ENCODE measurements at regions not wholly inside any gene's neighbourhood (a gene's known extent, or its start where the extent isn't known, plus 50 kb on each side); places are given as distances from the start of the nearest gene placed in this dataset.
"Not testable (repeated sequence)": the region's sequence is repeated elsewhere in the genome, so short reads cannot be mapped to it uniquely, and the experiment has no call there.

DNA sequence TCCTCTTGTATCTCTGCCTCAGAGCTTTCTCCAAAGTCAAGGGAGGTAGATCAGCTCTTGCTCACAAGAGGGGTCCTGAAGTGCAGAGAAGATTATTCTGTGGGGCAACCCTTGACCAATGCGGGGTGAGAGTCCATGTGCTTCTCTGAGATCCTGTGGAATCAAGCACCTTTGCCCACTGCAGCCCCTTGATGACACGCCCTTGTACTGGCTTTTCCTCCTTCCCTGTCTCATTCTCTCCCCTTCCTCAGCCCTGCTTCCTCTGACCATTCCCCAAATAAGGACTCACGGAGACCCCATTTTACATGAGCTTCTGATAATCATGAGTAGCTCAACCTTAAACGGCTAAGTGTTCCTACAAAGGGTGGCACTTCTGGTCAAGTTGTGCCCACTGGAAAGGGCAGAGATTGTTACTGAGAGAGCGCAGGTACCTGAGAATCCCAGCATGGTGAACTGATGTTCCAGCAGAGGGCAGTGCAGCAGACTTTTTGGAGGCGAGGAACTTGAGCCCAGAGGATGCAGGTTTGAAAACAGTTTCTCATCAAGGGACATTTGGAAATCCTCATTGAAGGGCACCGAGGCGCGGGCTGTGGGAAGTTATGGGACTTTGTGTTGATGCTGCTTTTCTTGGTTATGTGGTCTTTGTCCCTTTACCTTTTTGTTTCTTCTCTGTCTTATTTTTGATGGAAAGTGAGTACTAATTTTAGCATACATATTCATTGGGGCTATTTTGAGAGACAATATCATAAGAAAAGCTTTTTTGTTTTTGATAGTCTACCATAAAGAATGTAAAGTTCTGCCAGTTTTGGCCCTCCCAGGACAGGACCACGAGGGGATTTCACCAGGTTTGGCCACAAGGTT lies 201.3 kb downstream of the RBM46 start:
- no peak for DNase-seq (ENCODE audit: low read depth)

DNA sequence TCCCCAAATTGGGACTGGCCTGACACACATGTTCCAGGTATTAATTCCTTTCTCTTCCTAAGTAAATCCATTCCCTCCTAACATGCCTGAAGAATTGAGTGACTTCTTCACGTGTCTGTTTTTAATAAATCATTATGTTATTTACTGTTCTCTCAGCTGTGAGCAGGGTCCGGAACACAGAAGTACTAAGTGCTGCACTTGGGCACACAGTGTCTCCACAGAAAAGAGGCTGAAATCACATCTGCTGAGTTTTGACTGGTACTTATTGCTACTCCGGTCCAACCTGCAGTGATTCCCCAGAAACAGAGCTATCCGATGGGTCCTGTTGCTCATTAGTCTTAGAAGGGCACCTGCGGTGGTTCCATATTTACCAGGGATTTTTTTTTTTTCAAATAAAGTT lies 202.6 kb downstream of the RBM46 start:
- no peak for DNase-seq (ENCODE audit: low read depth)

DNA sequence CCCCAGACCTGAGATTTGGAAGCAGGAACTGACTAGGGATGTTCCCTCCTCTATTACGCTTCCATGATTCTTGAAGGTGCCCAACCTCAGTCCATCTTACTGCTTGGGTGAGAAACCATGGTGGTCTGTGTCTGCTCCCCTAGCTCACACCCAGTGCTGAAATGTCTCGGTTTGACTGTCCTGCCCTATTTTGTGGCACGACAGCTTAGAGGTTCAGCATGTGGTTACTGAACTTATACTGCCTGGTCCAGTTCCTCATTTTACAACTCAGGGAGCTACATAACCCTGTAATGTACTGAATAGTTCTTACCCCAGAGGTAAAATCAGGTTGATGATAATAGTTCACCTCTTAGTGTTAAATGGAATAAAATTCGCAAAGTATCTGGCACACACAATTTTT lies 203.1 kb downstream of the RBM46 start:
- DNase-seq (ENCODE audit: low read depth), result no peak

DNA sequence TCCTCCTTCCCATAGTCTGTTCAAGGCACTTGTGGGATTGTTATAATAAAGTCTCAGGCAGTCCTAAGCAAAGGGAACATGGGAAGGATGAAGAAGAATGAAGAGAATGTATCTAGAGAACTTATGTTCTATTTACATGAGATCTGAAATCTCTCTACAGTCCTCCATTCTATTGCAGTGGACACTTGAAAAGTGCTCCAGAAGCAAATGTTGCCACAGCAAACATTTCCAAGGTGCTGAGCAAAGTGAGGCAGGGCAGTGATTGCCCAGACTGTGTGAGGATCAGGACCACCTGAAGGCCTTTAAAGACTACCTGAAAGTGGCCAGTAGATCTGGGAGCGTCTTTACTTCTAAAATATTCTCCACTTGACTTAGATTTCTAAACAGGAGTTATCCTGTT lies 203.5 kb downstream of the RBM46 start:
- DNase-seq (ENCODE audit: low read depth), result no peak

DNA sequence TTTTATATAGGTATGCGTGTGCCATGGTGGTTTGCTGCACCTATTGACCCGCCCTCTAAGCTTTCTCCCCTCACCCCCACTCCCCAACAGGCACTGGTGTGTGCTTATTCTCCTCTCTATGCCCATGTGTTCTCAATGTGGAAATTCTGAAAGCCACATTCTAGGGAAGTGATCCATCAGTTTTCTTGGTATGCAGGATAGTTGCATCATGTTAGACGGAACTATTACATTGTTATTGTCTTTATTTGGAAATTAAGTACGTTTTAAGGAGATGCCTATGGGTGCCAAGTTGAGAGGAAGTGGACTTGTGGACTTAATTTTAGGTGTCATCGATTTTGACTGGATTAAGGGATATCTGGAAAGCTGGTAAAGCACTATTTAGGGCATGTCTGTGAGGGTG lies 204.6 kb downstream of the RBM46 start:
- DNase-seq (ENCODE audit: low read depth), result no peak

DNA sequence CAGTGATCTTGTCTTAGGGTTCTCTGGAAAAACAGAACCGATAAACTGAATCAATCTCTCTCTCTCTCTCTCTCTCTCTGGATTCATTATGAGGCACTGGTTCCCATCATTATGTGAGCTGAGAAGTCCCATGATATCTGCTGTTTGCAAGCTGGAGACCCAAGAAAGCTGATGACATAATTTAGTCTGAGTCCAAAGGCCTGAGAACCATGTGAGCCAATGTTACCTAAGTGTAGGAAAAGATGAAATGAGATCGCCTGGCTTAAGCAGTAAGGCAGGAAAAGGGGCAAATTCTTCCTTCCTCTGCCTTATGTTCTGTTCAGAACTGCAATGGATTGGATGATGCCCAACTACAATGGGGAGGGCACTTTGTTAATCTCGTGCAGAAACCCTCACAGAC lies 207.4 kb downstream of the RBM46 start:
- no peak for DNase-seq (ENCODE audit: low read depth)

DNA sequence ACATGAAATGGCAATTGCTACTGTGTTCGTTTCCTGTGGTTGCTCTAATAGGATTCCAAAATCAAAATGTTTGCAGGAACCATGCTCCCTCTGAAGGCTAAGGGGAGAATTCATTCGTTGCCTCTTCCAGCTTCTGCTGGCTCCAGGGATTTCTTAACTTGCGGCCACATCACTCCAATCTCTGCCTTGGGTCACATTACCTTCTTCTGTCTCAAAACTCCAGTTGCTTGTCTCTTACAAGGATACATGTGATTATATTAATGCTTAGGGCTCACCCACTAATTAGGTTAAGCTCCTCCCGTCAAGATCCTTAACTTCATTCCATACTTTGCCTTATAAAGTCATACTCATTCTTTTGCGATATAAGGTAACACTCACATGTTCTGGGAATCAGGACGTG lies 208.4 kb downstream of the RBM46 start:
- DNase-seq (ENCODE audit: low read depth), result no peak

DNA sequence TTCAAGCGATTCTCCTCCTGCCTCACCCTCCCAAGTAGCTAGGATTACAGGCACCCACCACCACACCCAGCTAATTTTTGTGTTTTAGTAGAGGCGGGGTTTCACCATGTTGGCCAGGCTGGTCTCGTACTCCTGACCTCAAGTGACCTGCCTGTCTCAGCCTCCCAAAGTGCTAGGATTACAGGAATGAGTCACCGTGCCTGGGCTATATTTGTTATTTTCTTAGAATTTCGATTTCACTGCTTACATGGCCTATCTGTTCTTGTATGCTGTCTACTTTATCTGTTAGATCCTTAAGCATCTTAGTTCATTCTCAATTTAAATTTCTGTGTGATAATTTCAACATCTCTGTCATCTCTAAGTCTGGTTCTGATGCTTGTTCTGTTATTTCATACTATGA lies 210.6 kb upstream of the NPY2R start:
- DNase-seq (ENCODE audit: low read depth), result not testable (repeated sequence)

DNA sequence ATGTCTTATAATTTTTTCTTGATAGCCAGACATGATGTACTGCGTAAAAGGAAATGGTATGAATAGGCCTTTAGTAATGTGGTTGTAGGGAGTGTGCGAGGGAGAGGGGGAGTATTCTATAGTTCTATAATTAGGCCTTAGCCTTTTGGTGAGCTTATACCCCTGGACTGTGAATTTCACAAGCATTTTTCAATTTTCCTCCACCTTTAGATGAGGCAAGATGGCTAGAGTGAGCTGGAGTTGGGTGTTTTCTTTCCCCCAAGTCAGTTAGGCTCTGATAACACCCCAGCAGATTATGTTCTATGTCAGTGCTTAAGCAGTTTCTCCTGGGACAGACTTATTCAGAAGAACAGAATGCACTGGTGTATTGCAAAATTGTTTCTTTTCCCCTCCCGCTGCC lies 210.2 kb upstream of the NPY2R start:
- DNase-seq (ENCODE audit: low read depth), result no peak

DNA sequence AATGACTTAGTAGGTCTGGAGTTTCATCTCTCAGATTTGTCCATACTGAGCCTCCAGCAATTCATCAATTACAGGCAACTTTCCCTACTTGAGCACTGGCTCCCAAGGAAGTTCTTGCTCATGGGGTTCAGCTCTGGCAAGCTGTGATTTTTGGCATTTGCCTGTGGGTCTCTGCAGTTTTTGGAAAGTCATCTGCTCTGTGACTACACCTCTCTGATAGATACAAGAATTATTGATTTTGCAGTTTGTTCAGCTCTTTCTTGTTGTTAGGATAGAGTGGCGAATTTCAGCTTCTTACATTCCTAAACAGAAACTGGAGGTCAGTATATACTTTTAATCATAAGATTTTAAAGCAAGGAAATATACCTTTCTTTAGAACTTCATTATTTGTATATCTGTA lies 209.7 kb upstream of the NPY2R start:
- DNase-seq (ENCODE audit: low read depth), result no peak

DNA sequence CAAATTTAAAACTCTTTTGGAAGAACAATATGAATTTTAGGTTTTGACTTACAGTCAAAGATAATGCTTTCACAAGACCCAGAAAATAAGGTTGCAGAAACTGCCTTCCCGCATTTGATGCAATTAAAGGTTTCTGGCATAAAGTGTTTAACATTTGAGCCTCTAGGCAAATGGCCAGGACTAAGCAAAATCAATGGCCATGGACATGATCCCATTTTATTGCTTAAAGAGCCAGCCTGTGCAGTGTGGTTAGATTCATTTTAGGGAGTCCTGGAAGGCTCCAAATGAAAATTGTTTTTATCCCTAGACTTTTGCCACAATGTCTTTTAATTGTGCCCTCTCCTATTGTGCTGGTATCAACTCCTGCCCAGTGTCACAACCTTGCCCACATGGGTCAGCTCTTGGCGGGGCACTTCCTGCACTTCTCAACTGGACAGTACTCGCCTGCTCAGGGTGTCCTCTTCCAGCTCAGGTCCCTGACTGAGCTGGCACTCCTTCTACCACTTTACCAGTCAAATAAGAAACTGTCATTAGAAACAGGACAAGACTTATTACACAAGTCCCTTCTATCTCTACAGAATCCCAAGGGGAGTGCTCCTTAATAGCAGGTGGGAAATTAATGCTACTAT lies 208.4 kb upstream of the NPY2R start:
- DNase-seq (ENCODE audit: low read depth), result no peak

DNA sequence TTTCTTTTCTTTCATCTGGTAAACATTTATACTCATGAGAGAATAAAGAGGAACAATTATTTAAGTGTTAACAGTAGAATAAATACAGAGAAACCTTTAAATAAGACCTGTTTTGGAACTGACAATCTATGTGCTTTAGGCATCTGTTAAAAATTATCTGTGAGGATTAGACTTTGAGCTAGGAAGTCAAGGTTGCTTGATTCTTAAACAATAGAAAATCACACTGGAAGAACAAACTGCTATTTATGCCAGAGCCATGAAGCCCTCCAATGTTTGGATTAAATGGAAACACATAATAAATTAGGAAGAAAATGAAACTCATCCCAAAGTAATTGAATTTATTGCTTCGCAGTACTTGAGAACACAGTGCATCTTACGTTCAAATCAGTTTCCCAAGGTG lies 207.2 kb upstream of the NPY2R start:
- no peak for DNase-seq (ENCODE audit: low read depth)

DNA sequence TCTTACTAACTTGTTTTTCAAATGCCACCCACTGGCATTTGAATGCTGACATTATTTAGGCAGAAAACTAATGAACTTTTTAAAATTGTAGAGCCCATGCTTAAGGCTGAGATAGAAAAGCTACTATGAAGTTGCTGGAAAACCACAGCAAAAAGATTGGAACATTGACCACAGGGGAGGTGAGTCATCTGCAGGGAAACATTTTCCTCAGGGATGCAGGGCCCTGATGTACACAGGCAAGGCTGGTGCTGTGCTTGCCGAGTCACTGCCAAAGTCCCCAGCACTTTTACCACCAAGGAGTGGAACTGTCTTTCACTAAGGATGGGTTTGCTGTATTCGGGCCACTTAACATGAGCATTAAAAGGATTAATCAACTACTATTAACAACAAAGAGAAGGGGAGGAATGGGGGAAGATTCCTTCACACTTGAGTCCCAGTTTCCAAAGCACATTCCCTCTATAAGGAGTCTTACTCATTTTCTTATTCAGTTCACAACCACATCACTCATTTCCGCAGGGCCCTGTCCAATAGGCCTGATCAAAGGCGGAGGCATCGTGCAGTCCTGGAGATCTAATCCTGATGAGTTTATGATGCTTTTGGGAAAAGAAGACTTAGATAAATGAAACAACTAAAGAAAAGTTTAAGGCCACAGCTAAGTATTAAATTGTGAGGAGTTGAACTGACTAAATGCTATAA lies 202.9 kb upstream of the NPY2R start:
- no peak for DNase-seq (ENCODE audit: low read depth)

DNA sequence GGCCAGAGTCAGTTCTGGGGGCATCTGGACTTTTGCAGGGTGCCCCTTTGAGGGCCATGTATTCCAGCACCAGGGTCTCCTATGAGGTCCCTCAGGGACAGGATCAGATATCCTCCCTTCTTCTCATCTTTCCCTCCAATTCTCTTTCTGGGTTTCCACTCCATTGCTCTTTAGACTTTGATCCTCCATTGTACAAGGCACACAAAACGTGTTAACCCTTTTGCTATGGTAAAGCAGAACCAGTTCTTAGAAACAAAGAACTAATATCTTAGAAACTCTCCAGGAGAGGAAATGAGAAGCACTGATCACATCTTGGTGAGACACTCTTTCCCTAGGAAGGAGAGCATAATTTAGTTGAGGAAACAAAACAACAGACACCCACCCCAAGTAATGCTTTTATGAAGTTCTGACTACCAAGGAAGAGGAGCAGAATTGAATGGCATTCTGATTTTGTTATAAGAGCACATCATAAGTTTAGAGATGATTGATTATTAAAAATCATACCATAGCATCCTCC lies 200.7 kb upstream of the NPY2R start:
- DNase-seq (ENCODE audit: low read depth), result no peak

DNA sequence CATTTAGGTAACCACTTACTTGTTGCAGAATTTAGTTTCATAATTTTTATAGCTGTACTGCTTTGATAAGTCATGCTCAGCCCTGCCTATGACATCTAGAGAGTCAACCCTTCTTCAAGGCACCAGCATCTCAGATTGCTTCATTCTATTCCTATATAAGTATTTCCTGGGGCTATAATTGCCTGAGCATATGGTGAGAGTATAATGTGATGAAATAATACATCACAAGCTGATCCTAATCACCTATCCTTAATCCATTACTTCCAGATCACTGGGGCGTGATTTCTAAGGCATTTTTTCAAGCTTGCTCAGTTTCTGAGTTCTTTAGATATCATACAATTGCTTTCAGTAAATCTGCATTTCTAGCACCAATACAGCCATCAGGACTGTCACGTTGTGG lies 200.0 kb upstream of the NPY2R start:
- DNase-seq (ENCODE audit: low read depth), result no peak

DNA sequence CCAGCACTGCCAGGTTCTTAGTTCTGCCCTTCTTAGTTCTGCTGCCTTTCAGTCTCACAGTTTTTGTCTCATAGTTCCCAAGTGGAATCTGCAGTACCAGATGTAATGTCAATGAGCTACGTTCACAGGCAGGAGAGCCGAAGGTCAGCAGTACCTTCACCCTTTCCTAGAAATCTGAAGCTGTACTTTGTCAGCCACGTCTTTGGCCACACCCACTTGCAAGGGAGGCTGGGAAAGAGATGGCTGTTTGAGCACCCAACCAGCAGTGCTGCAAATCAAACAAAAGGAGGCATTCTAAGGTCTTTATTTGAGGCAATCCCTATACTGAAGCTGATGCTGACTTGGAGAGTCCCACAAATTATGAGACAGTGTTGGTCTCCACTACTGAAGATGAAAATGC lies 199.1 kb upstream of the NPY2R start:
- no peak for DNase-seq (ENCODE audit: low read depth)

DNA sequence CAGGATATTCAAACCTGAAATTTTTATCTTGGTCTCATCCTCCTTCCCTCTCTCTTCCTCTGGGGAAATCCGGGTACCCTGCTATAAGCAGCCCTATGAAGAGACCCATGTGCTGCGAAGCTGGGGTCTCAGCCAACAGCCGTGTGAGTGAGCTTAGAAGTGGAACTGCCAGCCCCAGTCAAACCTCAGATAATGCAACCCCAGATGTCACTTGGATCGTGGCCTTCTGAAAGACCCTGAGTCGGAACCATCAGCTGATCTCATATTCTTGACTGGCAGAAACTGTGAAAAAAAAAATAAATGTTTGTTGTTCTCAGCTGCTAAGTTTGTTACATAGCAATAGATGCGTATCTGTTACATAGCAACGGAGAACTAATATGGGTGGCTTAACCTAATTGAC lies 198.1 kb upstream of the NPY2R start:
- no peak for DNase-seq (ENCODE audit: low read depth)

DNA sequence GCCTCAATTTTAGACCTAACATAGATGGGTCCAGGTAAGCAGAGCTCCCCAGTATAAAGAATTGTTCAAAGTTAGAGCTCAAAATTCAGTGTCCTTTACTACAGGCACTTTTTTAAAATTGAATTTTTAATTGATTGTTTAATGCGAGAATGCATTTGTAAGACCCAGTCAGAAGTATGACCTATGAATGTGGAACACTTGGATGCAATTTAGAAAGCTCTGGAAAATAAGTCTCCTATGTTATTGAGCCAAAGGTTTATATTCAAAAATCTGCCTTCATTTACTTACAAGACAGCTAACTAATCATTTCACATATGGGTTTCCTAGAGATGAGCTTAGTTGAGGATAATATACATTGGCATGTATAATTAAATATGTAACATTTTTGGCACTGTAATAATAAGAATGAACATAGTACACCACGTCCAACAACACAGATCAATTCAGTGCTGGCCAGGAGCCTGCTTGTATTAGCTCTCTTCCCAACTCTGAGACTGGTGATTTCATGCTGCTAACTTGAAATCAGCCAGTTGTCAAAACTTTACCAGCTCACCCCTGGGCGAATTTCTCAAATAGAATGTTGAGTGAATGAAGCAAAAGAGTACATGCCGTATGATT lies 197.2 kb upstream of the NPY2R start:
- no peak for DNase-seq (ENCODE audit: low read depth)

DNA sequence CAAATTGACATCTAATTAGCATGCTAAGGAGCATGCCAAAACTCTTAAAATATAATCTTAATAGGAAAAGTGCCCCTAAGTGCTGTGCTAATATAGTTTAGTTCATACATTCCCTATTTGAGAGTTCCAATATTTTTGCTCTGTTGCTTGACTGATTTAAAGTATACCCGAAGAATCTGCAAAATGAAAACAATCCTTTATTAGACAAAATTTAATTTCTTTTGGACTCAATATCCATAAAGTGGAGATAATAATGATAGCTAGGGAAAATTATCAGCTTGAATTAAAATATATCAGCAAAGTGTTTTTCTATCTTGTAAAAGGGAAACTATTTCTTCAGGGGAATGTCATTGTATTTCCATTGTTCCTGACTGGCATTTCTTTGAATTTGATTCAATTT lies 196.0 kb upstream of the NPY2R start:
- no peak for DNase-seq (ENCODE audit: low read depth)

DNA sequence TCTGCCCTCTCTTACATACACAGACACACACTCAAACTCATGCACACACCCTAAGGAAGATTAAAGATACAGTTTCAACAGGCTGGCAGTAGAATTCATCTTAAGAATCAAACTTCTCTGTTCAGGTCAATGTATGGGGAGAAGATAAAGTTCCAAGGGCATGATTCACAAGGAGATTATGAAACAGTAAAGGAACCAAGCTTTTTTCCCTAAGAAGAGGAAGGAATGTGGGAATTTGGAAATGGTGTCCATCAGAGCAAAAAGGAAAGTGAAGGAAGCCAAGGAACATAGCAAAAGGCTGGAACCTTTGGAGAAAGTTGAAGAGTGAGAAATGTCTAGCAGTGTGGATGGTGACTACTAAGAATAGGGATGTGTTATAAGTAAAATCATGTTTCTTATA lies 191.0 kb upstream of the NPY2R start:
- DNase-seq (ENCODE audit: low read depth), result no peak

DNA sequence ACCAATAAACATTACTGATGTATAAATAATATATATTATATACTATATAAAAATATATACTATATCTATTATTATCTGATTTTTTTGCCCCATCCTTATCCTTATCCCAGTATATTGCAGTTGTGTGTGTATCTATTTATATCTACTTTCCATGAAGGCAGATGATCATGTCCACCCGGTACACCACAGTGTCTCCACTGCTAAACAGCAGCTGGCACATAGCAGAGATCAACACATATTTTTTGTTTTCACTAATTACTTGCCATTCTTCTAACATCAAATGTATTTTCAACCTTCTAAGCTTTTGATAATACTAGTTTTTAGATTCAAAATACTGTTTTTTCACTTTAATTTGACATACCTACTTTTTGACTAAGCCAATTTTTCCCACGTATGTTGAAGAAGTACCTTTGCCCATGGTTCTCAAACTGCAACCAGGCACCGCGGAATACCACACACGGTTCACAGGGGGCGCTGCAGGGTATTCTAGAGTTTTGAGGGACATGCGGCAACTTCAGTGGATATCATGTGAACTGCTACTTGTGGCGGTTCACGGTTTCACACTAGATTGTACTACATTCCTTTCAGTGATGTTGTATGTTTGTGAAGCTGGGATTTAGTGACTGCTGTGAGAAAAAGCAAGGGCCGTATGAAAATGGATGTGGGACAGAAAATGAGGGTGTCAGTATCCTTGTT lies 182.5 kb upstream of the NPY2R start:
- no peak for DNase-seq (ENCODE audit: low read depth)

DNA sequence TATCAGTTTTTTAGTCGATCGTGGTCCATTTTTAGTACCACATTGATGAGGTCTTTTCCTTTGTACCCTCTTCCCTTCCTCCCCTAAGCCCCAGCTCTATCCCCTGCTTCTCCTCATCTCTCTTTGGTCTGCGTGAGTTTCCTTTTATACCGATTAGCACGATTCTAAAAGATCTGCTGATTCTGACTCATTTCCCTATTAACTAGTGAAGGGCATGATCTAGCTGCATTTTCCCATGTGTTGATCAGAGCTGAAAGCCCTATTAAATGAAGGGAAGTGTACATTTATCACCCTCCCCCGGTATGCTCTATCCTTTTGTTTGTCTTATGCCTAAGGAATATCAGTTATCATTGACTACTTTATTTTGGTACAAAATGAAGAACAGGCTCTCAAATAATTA lies 181.7 kb upstream of the NPY2R start:
- DNase-seq (ENCODE audit: low read depth), result no peak
